Mesenchymal stem cell (in vitro differentiated cells and primary cell): ENCODE measurements at regions not wholly inside any gene's neighbourhood (a gene's known extent, or its start where the extent isn't known, plus 50 kb on each side); places are given as distances from the start of the nearest gene placed in this dataset.

Experiments used
- DNase-seq: peaks from one replicate; pipeline ENCODE4 v3.0.0-alpha.2; 2013
- H2AFZ ChIP-seq: one replicate; pipeline ENCODE4 v1.6.1; 2013; ENCODE audit warnings: low read depth, mild to moderate bottlenecking, control low read depth, inconsistent platforms, low read length, moderate library complexity
- H2AK5ac ChIP-seq: 2 replicates; pipeline ENCODE4 v1.6.1; 2013; ENCODE audit warnings: low read length, moderate library complexity, mild to moderate bottlenecking, inconsistent platforms; ENCODE audit not compliant: severe bottlenecking
- H2BK120ac ChIP-seq: one replicate; pipeline ENCODE4 v1.6.1; 2013; ENCODE audit warnings: low read depth, mild to moderate bottlenecking, inconsistent platforms, low read length, moderate library complexity
- H2BK12ac ChIP-seq, 2 experiments: one replicate each; pipeline ENCODE4 v1.6.1; 2013; ENCODE audit warnings: inconsistent platforms in 2 of 2, low read length in 2 of 2, mild to moderate bottlenecking in 2 of 2, moderate library complexity in 2 of 2, control low read depth in 1 of 2
- H2BK15ac ChIP-seq: one replicate; pipeline ENCODE4 v1.6.1; 2013; ENCODE audit warnings: mild to moderate bottlenecking, low read depth, inconsistent platforms; ENCODE audit not compliant: poor library complexity, severe bottlenecking
- H2BK5ac ChIP-seq: 2 replicates; pipeline ENCODE4 v1.6.1; 2013; ENCODE audit warnings: low read depth, mild to moderate bottlenecking, low read length, control low read depth, inconsistent platforms; ENCODE audit not compliant: poor library complexity, severe bottlenecking
- H3K14ac ChIP-seq, 2 experiments: one replicate each; pipeline ENCODE4 v1.6.1; 2013; ENCODE audit warnings: inconsistent platforms in 2 of 2, low read length in 2 of 2, control low read depth in 1 of 2, mild to moderate bottlenecking in 1 of 2, moderate library complexity in 1 of 2
- H3K18ac ChIP-seq, 2 experiments: one replicate each; pipeline ENCODE4 v1.6.1; 2013; ENCODE audit warnings: inconsistent platforms in 2 of 2, low read length in 2 of 2, control low read depth in 1 of 2, low read depth in 1 of 2, mild to moderate bottlenecking in 1 of 2
- H3K23ac ChIP-seq, 2 experiments: one replicate each; pipeline ENCODE4 v1.6.1; 2013; ENCODE audit warnings: inconsistent platforms in 2 of 2, low read length in 2 of 2, mild to moderate bottlenecking in 2 of 2, moderate library complexity in 2 of 2, control low read depth in 1 of 2
- H3K27ac ChIP-seq: 2 replicates; pipeline ENCODE4 v1.5.1; 2013; ENCODE audit warnings: mild to moderate bottlenecking, moderate library complexity, low read length, control low read depth, inconsistent platforms; ENCODE audit not compliant: poor library complexity, severe bottlenecking
- H3K27me3 ChIP-seq, 2 experiments: 2 replicates each; pipeline versions ENCODE4 v1.6.1 to v1.7.0; 2013; ENCODE audit warnings: low read length in 2 of 2, mild to moderate bottlenecking in 2 of 2, moderate library complexity in 2 of 2, control low read depth in 1 of 2, inconsistent platforms in 1 of 2; ENCODE audit not compliant: control insufficient read depth in 1 of 2, insufficient read depth in 1 of 2
- H3K36me3 ChIP-seq, 2 experiments: 2 replicates each; pipeline versions ENCODE4 v1.6.1 to v1.7.0; 2013; ENCODE audit warnings: low read length in 2 of 2, control low read depth in 1 of 2, inconsistent platforms in 1 of 2, low read depth in 1 of 2, mild to moderate bottlenecking in 1 of 2; ENCODE audit not compliant: insufficient read depth in 2 of 2, control insufficient read depth in 1 of 2
- H3K4ac ChIP-seq, 2 experiments: one replicate each; pipeline ENCODE4 v1.6.1; 2013; ENCODE audit warnings: inconsistent platforms in 2 of 2, low read length in 2 of 2, mild to moderate bottlenecking in 2 of 2, moderate library complexity in 2 of 2, control low read depth in 1 of 2, low read depth in 1 of 2
- H3K4me1 ChIP-seq: 2 replicates; pipeline ENCODE4 v1.6.1; 2013; ENCODE audit warnings: low read depth, low read length, control low read depth; ENCODE audit not compliant: control insufficient read depth, insufficient read depth
- H3K4me2 ChIP-seq: 2 replicates; pipeline ENCODE4 v1.6.1; 2013; ENCODE audit warnings: low read length, mild to moderate bottlenecking, inconsistent platforms; ENCODE audit not compliant: poor library complexity, severe bottlenecking
- H3K4me3 ChIP-seq, 2 experiments: 2 replicates each; pipeline versions ENCODE4 v1.5.1 to v1.7.0; 2013; ENCODE audit warnings: low read length in 2 of 2, mild to moderate bottlenecking in 2 of 2, control low read depth in 1 of 2, low read depth in 1 of 2; ENCODE audit not compliant: insufficient read depth in 1 of 2
- H3K79me1 ChIP-seq: replicated peaks from 2 replicates; pipeline ENCODE4 v1.6.1; 2013; ENCODE audit warnings: mild to moderate bottlenecking, control low read depth, low read length, inconsistent platforms; ENCODE audit not compliant: poor library complexity, severe bottlenecking
- H3K9ac ChIP-seq: 2 replicates; pipeline ENCODE4 v1.7.0; 2013; ENCODE audit warnings: mild to moderate bottlenecking, low read length, moderate library complexity
- H3K9me3 ChIP-seq: 2 replicates; pipeline ENCODE4 v1.7.0; 2013; ENCODE audit warnings: mild to moderate bottlenecking, low read length; ENCODE audit not compliant: control insufficient read depth
- H4K8ac ChIP-seq: one replicate; pipeline ENCODE4 v1.6.1; 2013; ENCODE audit warnings: inconsistent platforms, mild to moderate bottlenecking, low read length, moderate library complexity
- H4K91ac ChIP-seq: one replicate; pipeline ENCODE4 v1.6.1; 2013; ENCODE audit warnings: mild to moderate bottlenecking, low read length, inconsistent platforms
- WGBS: methylation state at CpG from one replicate; pipeline ENCODE4 v1.1.7; 2013; ENCODE audit warnings: mixed read lengths; 5-methylcytosine and 5-hydroxymethylcytosine counted together

DNA sequence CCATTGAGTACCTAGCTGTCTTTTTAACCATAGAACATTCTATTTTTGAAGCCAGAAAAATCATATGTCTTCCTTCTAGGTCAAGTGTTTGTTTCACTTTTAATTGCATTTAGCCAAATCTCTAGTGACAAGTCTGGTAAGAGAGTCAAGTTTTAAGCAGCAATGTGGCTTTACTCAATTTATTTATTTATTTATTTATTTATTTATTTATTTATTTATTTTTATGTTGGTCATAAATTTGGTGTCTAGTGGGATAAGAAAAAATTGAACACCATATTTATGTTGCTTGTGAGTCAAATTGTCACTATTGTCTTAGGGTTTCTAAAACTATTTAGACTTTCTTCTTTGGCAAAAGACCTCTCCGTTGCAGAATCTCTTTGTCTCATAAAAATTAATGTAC lies 174.5 kb upstream of the BCHE start:
- Histone ChIP-seq H2BK5ac (no peak overlapping the region), H4K8ac (no peak overlapping the region), H3K4me2 (no peak overlapping the region), H2BK120ac (no peak overlapping the region), H4K91ac (no peak overlapping the region), H2AFZ (no peak overlapping the region), H3K23ac (no peak overlapping the region), H3K36me3 (no peaks in the 10 kb centered on the region), H3K4me3 (no peak overlapping the region), H3K27me3 (no peaks in the 10 kb centered on the region), H3K4ac (no peak overlapping the region), H3K9me3 (no peaks in the 10 kb centered on the region), H2AK5ac (no peak overlapping the region), H3K18ac (no peak overlapping the region), H3K27ac (no peak overlapping the region), H3K9ac (no peak overlapping the region), H3K14ac (no peak overlapping the region), H2BK12ac (no peak overlapping the region), H3K79me1 (no peaks in the 10 kb centered on the region), H2BK15ac (no peak overlapping the region), H3K4me1 (no peaks in the 10 kb centered on the region)
- WGBS = 100% methylated on average over 1 of the region's 1 CpG
- no peak for DNase-seq

DNA sequence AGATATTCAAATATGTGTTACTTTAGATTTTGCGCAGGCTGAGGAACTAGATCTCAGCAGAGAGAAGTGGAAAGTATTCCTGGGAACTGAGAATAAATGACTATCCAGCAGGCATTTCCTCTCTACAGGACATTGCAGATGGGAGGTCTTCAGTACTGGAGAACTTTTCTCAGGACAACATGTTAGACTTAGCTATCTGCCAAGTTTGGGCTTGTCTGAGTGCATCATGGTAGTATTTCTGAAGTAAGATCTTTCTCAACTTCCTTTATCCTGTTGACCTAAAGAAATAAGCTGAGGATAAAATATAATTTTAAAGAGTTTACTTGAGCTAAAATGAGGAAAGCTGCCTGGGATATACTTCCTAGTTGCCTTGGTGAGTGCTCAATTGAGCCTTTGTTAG lies 167.9 kb upstream of the BCHE start:
- Histone ChIP-seq H3K27me3 (no peaks in the 10 kb centered on the region), H4K8ac (no peak overlapping the region), H3K9ac (no peak overlapping the region), H3K14ac (no peak overlapping the region), H2BK12ac (no peak overlapping the region), H3K18ac (no peak overlapping the region), H3K4ac (no peak overlapping the region), H3K4me1 (no peaks in the 10 kb centered on the region), H3K4me2 (no peak overlapping the region), H3K27ac (no peak overlapping the region), H2AFZ (no peak overlapping the region), H3K9me3 (peaks cover 11% of the 10 kb centered on the region), H2AK5ac (no peak overlapping the region), H3K79me1 (no peaks in the 10 kb centered on the region), H2BK5ac (no peak overlapping the region), H3K23ac (no peak overlapping the region), H4K91ac (no peak overlapping the region), H2BK15ac (no peak overlapping the region), H3K36me3 (no peaks in the 10 kb centered on the region), H3K4me3 (no peak overlapping the region), H2BK120ac (no peak overlapping the region)
- 100% methylated on average over 1 of the region's 1 CpG for WGBS
- no peak for DNase-seq

DNA sequence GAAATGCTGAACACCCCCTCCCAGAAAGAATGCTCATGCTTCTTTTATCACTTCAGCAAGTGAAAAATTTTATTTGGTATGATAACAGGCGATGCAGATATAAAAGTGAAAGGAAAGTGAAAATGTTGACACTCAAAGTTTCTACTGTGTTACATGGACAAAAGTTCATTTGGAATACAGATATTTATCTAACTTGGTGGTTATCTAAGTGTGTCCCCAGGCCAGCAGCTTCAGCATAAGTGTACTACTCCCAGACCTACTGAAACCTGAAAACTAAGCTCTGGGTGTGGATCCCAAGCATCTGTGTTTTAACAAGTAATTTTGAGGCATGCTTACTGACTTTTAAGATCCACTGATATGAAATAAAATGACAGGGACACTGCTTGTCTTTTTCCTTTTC lies 157.1 kb upstream of the BCHE start:
- Histone ChIP-seq H2BK120ac (no peak overlapping the region), H2AK5ac (no peak overlapping the region), H2BK5ac (no peak overlapping the region), H2AFZ (no peak overlapping the region), H3K9me3 (peaks cover 4% of the 10 kb centered on the region), H3K9ac (no peak overlapping the region), H4K8ac (no peak overlapping the region), H3K79me1 (no peaks in the 10 kb centered on the region), H3K4me2 (no peak overlapping the region), H3K18ac (no peak overlapping the region), H3K27ac (no peak overlapping the region), H3K4ac (no peak overlapping the region), H3K4me1 (no peaks in the 10 kb centered on the region), H3K4me3 (no peak overlapping the region), H2BK15ac (no peak overlapping the region), H4K91ac (no peak overlapping the region), H3K23ac (no peak overlapping the region), H3K27me3 (no peaks in the 10 kb centered on the region), H3K36me3 (no peaks in the 10 kb centered on the region), H2BK12ac (no peak overlapping the region), H3K14ac (no peak overlapping the region)
- 100% methylated on average over 1 of the region's 1 CpG for WGBS
- no peak for DNase-seq

DNA sequence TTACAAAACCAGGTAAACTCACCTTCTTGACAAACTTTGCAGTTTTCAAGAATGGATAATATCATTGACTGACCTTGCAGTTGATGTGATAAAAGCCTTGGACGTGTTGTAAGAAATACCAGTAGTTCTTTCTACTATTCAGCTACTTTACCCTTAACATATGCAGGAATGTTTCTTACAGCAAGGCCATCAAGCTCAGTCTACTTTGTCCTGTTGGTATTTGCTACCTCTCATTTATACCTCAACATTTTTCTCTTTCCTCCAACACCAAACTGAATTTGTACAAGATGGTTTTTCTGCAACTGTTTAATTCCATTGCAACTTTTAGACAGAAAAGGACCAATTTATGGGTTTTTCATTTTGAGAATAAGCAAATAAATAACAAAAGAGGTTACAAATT lies 147.4 kb upstream of the BCHE start:
- H4K91ac ChIP-seq = no peak overlapping the region
- H3K9ac ChIP-seq = no peak overlapping the region
- no peak overlapping the region for H2BK5ac ChIP-seq
- H3K27ac ChIP-seq = no peak overlapping the region
- no peak overlapping the region for H4K8ac ChIP-seq
- H2BK120ac ChIP-seq = no peak overlapping the region
- no peak overlapping the region for H3K18ac ChIP-seq
- no peaks in the 10 kb centered on the region for H3K27me3 ChIP-seq
- H3K14ac ChIP-seq = no peak overlapping the region
- no peak overlapping the region for H2AFZ ChIP-seq
- no peak overlapping the region for H3K4ac ChIP-seq
- no peaks in the 10 kb centered on the region for H3K79me1 ChIP-seq
- H2BK12ac ChIP-seq = no peak overlapping the region
- no peak overlapping the region for H3K23ac ChIP-seq
- no peak overlapping the region for H3K4me3 ChIP-seq
- no peaks in the 10 kb centered on the region for H3K36me3 ChIP-seq
- H2AK5ac ChIP-seq = no peak overlapping the region
- WGBS = 94% methylated on average over 1 of the region's 1 CpG
- no peak overlapping the region for H2BK15ac ChIP-seq
- H3K4me2 ChIP-seq = no peak overlapping the region
- no peaks in the 10 kb centered on the region for H3K4me1 ChIP-seq
- no peak for DNase-seq
- H3K9me3 ChIP-seq = no peaks in the 10 kb centered on the region
